HAP-1 (cell line): ENCODE measurements at regions not wholly inside any gene's neighbourhood (a gene's known extent, or its start where the extent isn't known, plus 50 kb on each side); places are given as distances from the start of the nearest gene placed in this dataset.
"Not testable (repeated sequence)": the region's sequence is repeated elsewhere in the genome, so short reads cannot be mapped to it uniquely, and the experiment has no call there.

Experiments used
- DNase-seq, 2 experiments: peaks; one replicate each; pipeline ENCODE4 v3.0.0-alpha.2; 2016 to 2020; ENCODE audit warnings: low spot score in 2 of 2
- H3K27me3 ChIP-seq: fragments of 250-450 bp; sonication (Bioruptor Pico); 2 replicates; pipeline ENCODE4 v1.5.1; 2020; ENCODE audit warnings: low read depth, mild to moderate bottlenecking, moderate library complexity
- H3K36me3 ChIP-seq: fragments of 250-450 bp; sonication (Bioruptor Pico); replicated peaks from 2 replicates; pipeline ENCODE4 v1.5.1; 2020; ENCODE audit warnings: mild to moderate bottlenecking
- H3K4me1 ChIP-seq: fragments of 250-450 bp; sonication (Bioruptor Pico); 2 replicates; pipeline ENCODE4 v1.5.1; 2020; ENCODE audit warnings: mild to moderate bottlenecking
- H3K4me3 ChIP-seq: fragments of 250-450 bp; sonication (Bioruptor Pico); 2 replicates; pipeline ENCODE4 v1.5.1; 2020; ENCODE audit warnings: mild to moderate bottlenecking, moderate library complexity
- H3K9me3 ChIP-seq: fragments of 250-450 bp; sonication (Bioruptor Pico); 2 replicates; pipeline ENCODE4 v1.5.1; 2020; ENCODE audit warnings: mild to moderate bottlenecking, moderate library complexity
- in situ Hi-C: fragments of 300-500 bp; cut with MboI; formaldehyde crosslinking; loops from 3 replicates; pipeline ENCODE4 v1.14.3; 2020; ENCODE audit warnings: low sequenced_read_pairs, inconsistent platforms, mixed read lengths

DNA sequence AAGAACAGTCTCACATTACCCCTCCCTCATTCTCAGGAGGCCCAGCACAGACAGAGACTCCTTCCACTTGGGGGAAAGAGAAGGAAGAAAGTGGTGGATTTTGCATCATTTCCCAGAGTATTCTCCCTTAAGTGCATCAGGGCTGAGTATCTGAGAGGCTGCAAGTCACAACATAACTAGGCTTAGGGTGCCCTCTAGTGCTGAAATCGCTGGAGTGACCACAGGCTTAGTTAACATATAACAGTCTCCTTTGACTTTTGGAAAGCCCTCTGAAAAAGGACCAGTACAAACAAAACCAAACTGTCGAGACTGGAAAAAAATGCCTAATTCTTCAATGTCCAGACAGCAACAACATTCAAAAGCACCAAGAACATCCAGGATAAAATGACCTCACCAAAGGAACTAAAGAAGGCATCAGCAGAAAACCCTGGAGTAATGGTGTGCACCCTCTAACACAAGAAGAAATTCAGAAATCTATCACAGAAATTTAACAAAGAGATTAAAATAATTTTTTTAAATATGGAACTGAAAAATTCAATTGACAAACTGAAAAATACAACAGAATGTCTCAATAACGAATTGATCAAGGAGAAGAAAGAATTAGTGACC lies 412.3 kb downstream of the RPS29 start:
- H3K4me1 ChIP-seq, result no peaks in the 10 kb centered on the region
- peak; percentile 62 to 84 for DNase-seq
- in situ Hi-C loops, result no loop called here

DNA sequence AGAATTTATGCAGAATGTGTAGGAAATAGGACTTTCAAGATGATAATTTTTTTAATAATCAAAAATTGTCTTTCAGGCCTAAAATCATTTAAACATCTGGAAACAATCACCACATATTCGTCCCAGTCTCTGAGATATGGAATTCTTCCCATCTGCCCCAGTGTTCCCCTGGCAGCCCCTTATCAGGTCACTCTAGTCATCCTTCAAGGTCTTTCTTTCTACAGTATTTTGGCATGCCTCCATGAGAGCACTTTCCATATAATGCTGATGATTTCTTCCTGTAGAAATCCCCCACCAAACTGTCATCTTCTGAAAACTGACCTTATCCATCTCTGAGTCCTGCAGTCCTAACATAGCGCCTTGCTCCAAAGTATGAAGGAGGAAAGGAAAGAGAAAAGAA lies 422.1 kb downstream of the RPS29 start:
- Histone ChIP-seq H3K4me3 (no peak overlapping the region), H3K27me3 (no peaks in the 10 kb centered on the region), H3K4me1 (no peaks in the 10 kb centered on the region; the same call in 1 of the 2 replicates), H3K9me3 (no peaks in the 10 kb centered on the region), H3K36me3 (no peaks in the 10 kb centered on the region)
- no peak for DNase-seq
- in situ Hi-C loops, result no loop called here

More for the DNA sequence above, 412.3 kb downstream of the RPS29 start:
- Histone ChIP-seq H3K36me3 (no peaks in the 10 kb centered on the region), H3K4me3 (no peak overlapping the region), H3K9me3 (no peaks in the 10 kb centered on the region), H3K27me3 (no peaks in the 10 kb centered on the region; the same call in 1 of the 2 replicates)

DNA sequence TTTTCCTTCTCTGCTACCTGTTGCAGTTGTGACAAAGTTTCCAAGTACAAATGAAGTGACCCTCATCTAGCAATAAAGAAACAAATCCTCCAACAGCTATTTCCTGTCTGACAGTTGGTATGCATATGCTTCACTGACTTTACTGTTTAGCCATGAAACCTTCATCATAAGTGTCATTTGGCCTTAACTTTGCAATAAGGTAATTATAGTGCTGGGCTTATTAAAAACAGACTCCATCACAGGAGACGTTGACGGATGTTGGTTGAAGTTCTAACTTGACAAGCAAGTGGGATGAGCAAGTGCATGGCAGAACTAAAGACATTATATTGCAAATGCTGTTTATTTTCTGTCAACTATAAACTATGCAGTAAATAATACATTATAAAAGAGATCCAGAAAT lies 425.2 kb downstream of the RPS29 start:
- no peak for DNase-seq
- Histone ChIP-seq H3K4me1 (no peaks in the 10 kb centered on the region; the same call in 1 of the 2 replicates), H3K9me3 (no peaks in the 10 kb centered on the region), H3K4me3 (no peak overlapping the region), H3K27me3 (no peaks in the 10 kb centered on the region), H3K36me3 (no peaks in the 10 kb centered on the region)
- in situ Hi-C loops, result no loop called here

DNA sequence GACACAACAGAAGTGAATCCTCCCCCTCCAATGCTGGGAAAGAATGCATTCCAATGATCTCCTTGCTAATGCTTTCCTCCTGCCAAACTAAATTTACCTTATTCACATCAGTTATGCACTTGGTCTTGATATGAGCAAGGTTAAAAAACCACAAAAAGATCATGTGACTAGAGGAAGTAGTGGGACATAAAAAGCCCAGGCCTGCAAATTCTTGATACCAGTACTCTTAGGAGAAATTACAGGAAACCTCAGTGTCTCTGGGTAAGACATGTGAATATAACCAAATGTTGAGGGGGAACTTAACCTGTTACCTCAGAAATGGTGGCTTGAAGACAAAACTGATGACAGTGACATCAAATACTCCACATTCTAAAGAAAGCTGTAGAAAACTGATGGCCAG lies 427.1 kb downstream of the RPS29 start:
- no peak for DNase-seq
- no peaks in the 10 kb centered on the region for H3K27me3 ChIP-seq
- H3K36me3 ChIP-seq, result no peaks in the 10 kb centered on the region
- no peaks in the 10 kb centered on the region; the same call in 1 of the 2 replicates for H3K4me1 ChIP-seq
- in situ Hi-C loops, result no loop called here
- H3K4me3 ChIP-seq, result no peak overlapping the region
- H3K9me3 ChIP-seq, result no peaks in the 10 kb centered on the region

DNA sequence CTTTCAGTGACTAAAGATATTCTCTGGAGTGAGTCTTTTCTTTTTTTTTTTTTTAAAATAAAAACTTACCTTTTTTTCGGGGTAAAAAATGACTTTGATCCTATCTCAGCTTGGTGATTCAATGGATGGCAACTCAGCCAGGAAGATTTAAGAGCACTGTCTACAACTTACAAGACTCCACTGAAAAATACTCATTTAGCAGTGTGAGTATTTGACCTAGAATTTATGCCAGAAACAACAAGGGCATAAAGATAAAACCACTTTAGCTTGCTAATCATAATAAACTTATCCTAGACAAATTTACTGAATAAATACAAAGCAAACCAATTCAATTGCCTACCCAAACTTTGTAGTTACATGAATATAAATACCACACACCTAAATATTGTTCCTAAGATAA lies 446.6 kb downstream of the RPS29 start:
- Histone ChIP-seq H3K27me3 (no peaks in the 10 kb centered on the region), H3K36me3 (no peaks in the 10 kb centered on the region), H3K9me3 (no peaks in the 10 kb centered on the region), H3K4me3 (no peak overlapping the region), H3K4me1 (peaks cover 7% of the 10 kb centered on the region)
- in situ Hi-C loops, result no loop called here
- DNase-seq, result no peak

DNA sequence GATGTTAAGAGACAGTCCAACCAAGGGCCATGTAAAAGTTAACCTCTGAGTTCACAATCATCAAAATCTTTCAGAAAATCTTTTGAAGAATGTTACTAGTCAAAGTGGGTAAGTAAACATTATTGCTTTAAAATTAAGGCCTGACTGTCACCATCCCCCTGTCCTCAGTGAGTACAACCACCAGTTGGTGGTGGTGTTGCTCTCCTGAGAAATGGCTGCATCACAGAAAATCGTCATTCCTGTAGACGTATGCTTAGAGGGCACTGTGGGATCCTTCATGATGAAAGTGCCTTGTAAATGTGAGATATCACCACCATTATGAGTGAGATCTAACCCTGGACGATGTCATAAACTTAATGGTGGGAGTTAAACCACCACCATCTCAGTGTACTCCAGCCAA lies 451.2 kb downstream of the RPS29 start:
- in situ Hi-C loops, result no loop called here
- no peak for DNase-seq
- Histone ChIP-seq H3K36me3 (no peaks in the 10 kb centered on the region), H3K4me3 (no peak overlapping the region), H3K4me1 (peaks cover 4% of the 10 kb centered on the region), H3K27me3 (no peaks in the 10 kb centered on the region), H3K9me3 (no peaks in the 10 kb centered on the region)

DNA sequence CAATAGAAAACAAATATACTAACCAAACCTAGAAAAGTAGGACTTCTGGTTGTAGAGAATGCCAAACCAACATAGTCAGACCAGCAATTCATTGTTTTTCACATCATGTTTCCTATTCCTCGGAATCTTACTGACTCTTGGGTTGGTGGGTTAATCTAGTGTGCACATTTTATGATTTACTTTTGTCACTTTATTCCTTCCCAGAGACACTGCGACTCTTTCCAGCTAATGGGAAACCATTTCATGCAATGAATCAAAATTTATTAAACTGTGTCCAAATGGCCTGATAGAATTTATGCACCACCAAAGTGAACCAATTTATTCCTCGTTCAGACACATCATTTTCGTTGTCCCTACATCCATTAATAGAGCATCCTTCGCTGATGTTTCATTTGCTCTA lies 464.9 kb downstream of the RPS29 start:
- Histone ChIP-seq H3K4me3 (no peak overlapping the region), H3K36me3 (no peaks in the 10 kb centered on the region), H3K4me1 (no peaks in the 10 kb centered on the region), H3K27me3 (no peaks in the 10 kb centered on the region), H3K9me3 (no peaks in the 10 kb centered on the region)
- no peak for DNase-seq
- in situ Hi-C loops, result no loop called here

DNA sequence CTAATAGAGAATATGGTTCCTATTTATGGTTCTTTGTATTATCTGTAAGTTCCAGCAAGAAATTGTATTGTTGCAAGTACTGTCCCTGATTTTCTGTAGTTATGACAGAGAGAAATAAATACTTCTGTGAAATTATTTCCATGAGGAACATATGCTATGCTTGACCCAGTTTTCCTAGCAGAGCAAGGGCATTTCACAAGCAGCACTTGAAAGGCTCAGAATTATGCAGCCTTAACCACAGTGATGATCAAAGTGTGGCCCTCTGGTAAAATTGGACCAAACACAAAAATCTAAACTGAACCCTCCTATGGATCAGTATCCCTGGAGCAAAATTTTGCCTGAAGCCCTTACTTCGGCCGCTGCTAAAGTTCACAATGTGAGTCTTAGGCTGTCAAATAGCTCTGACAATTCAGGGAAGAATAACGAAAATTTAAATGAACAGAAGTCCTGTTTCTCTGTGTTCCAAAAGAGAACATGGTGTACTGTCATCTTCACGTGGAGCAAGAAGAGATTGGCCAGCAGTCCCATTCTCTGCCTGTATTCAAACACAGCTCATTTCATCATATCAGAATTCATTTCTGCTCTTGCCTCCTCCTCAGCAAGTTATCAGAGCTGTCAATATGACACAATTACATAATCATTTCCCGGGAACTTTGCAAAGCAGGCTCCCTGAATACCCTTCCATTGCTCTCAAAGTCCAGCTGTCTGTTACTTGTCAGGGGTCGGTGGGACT lies 471.9 kb downstream of the RPS29 start:
- Histone ChIP-seq H3K9me3 (no peaks in the 10 kb centered on the region), H3K4me3 (no peak overlapping the region), H3K27me3 (no peaks in the 10 kb centered on the region), H3K36me3 (no peaks in the 10 kb centered on the region), H3K4me1 (no peaks in the 10 kb centered on the region)
- DNase-seq, result no peak
- in situ Hi-C loops, result no loop called here

DNA sequence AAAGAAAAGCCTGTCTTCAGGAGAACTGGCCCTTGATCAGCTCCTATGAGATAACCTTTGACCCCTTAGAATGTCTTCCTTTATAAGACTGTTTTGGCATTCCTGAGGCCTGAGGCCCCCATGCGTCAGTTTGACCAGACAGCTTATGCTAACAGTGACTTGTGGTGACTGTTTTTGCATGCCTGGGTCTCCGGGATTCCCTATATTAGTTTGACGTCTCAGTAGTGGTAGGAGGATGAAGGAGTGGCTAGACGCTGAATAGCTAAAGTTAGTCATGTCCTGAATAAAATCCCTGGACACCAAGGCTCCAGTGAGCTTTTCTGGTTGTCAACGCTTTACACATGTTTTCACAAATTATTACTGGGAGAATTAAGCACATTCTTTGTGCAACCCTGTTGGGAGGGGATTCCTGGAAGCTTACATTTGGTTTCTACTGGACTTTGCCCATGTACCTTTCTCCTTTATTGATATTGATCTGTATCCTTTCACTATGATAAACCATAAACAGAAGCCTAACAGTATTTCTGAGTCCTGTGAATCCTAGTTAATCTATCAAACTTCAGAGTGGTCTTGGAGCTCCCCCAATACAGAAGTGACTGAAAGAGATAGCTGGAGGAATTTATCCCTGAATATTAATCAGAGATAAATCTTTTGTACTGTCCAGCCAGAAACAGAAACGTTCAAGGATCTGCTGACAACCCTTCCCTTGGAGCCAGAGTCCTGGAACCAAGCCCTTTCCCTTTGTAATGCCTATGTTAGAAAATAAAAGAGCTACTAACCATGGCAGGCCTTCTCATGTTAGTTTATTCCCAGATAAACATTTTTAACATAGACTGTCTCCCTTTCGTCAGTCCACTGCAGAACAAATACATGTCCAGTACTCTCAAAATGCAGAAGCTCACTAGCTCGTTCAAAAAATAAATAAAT lies 479.2 kb downstream of the RPS29 start:
- in situ Hi-C loops, result no loop called here
- H3K27me3 ChIP-seq, result no peaks in the 10 kb centered on the region
- no peaks in the 10 kb centered on the region for H3K36me3 ChIP-seq
- no peak overlapping the region for H3K4me3 ChIP-seq
- H3K9me3 ChIP-seq, result no peaks in the 10 kb centered on the region
- no peak for DNase-seq
- peaks cover 4% of the 10 kb centered on the region; the same call in 1 of the 2 replicates for H3K4me1 ChIP-seq

DNA sequence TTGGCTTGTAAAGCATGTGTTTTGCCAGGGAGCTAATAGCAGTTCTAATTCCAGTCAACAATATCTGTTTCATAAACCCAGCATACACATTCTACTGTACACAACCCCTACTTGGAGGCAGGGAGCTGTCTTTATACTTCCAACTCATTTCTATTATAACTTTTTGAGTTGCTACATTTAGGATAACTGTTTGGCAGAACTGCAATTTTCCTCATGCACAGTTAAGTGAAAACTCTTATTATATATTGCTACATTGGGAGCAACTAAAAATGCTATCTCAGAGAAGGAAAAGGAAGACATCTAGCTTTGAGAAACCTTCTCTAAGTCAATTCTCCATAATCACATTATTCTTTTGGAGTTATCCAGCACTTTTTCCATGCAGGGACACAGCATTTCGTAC lies 480.2 kb downstream of the RPS29 start:
- Histone ChIP-seq H3K27me3 (no peaks in the 10 kb centered on the region), H3K36me3 (no peaks in the 10 kb centered on the region), H3K4me1 (peaks cover 4% of the 10 kb centered on the region; the same call in 1 of the 2 replicates), H3K9me3 (no peaks in the 10 kb centered on the region), H3K4me3 (no peak overlapping the region)
- in situ Hi-C loops, result no loop called here
- DNase-seq, result no peak

DNA sequence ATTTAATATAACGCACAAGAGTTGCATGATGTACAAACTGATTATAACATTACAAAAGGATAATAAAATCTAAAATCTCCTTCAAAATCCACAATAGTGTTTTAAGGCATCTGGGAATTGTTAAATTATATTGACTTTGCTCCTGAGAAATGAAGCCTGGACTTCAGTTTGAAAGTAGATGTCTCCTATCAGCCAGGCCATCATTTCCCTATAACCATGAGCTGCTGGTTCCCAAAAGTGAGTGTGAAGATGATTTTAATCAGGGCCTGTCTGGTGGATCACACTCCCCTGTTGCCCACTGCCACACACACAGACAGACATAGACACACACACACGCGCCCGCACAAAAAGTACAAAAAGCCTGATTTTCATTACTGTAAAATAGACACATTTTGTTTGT lies 480.7 kb downstream of the RPS29 start:
- peaks cover 4% of the 10 kb centered on the region; the same call in 1 of the 2 replicates for H3K4me1 ChIP-seq
- H3K4me3 ChIP-seq, result no peak overlapping the region
- in situ Hi-C loops, result no loop called here
- H3K9me3 ChIP-seq, result no peaks in the 10 kb centered on the region
- no peak for DNase-seq
- no peaks in the 10 kb centered on the region for H3K36me3 ChIP-seq
- no peaks in the 10 kb centered on the region for H3K27me3 ChIP-seq

DNA sequence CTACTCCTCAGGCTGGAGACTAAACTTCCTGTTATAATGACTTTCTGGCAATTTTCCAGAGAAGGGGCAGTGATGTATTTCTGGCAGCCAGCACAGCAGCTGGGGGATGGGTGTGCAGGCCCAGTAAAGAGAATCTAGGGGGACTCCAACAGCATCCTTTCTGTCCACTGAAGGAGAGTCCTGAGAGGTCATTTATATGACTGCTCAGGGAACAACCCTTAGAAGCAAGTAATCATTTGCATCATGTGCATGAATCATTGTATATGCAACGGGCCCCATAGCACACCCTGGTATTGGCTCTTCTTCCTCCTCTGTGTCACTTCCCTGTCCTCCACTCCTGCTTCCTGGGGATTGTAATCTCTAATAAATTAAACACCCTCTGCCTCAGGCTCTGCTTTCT lies 493.8 kb downstream of the RPS29 start:
- in situ Hi-C loops, result no loop called here
- DNase-seq, result no peak
- no peaks in the 10 kb centered on the region for H3K9me3 ChIP-seq
- no peaks in the 10 kb centered on the region for H3K27me3 ChIP-seq
- no peak overlapping the region for H3K4me3 ChIP-seq
- H3K4me1 ChIP-seq, result peaks cover 10% of the 10 kb centered on the region
- no peaks in the 10 kb centered on the region for H3K36me3 ChIP-seq

DNA sequence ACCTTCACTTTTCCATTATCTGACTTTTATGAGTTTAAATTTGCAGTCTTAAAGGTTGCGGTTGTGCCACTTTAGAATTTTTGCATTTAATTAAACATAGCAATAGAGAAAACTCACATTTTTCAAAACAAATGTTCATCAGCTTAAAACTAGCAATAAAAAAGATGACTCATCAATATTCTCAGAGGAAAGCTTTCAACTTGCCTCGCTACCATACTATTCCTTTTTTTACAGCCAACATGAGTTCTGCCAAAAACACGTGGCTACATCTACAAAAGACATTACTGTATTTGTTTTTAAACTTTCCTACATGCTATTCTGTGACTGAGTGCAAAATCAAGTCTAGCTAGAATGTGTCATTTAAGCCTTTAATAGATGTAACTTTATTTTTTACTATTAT lies 497.1 kb downstream of the RPS29 start:
- Histone ChIP-seq H3K36me3 (no peaks in the 10 kb centered on the region), H3K27me3 (no peaks in the 10 kb centered on the region), H3K4me3 (no peak overlapping the region), H3K4me1 (peaks cover 10% of the 10 kb centered on the region), H3K9me3 (no peaks in the 10 kb centered on the region)
- DNase-seq, result peak in 1 of 2 experiments; percentile 16
- in situ Hi-C loops, result no loop called here

DNA sequence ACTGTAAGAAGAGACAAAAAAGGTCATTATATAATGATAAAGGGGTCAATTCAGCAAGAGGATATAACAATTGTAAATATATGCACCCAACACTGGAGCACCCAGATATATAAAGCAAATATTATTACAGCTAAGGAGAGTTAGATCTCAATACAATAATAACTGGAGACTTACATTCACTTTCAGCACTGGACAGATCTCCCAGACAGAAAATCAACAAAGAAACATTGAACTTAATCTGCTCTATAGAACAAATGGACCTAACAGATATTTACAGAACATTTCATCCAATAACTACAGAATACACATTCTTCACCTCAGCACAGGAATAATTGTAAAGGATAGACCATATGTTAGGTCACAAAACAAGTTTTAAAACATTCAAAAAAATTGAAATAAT lies 512.9 kb downstream of the RPS29 start:
- in situ Hi-C loops, H3K4me1 ChIP-seq, DNase-seq, H3K36me3 ChIP-seq, H3K4me3 ChIP-seq, H3K27me3 ChIP-seq, H3K9me3 ChIP-seq: not testable (repeated sequence)
